ENCODE measurements at regions not wholly inside any gene's neighbourhood (a gene's known extent, or its start where the extent isn't known, plus 50 kb on each side); places are given as distances from the start of the nearest gene placed in this dataset.
"Not testable (repeated sequence)": the region's sequence is repeated elsewhere in the genome, so short reads cannot be mapped to it uniquely, and the experiment has no call there.

- H3K27ac Mint-ChIP-seq; intact Hi-C loops (cut with micrococcal nuclease); CTCF ChIA-PET; POLR2A ChIA-PET; H3K27me3 Mint-ChIP-seq; H3K9me3 Mint-ChIP-seq; H3K4me3 Mint-ChIP-seq; H3K4me1 Mint-ChIP-seq (ENCODE audit: low read depth); H3K36me3 Mint-ChIP-seq; DNase-seq: not testable (repeated sequence)
Observed at GRCh38 chr12:28099245-28099644, 91.0 kb upstream of the CCDC91 start.

GRCh38 chr12:28099871-28100270 lies 90.4 kb upstream of the CCDC91 start:
- Mint-ChIP-seq H3K27me3 (no peaks in the 10 kb centered on the region), H3K27ac (no peak overlapping the region), H3K36me3 (no peaks in the 10 kb centered on the region), H3K9me3 (no peaks in the 10 kb centered on the region), H3K4me3 (no peak overlapping the region), H3K4me1 (ENCODE audit: low read depth) (no peaks in the 10 kb centered on the region)
- CTCF ChIA-PET, result no interaction called here
- intact Hi-C loops (cut with micrococcal nuclease), result no loop called here
- POLR2A ChIA-PET, result no interaction called here
- no peak for DNase-seq

- no peak overlapping the region for H3K27ac Mint-ChIP-seq
- H3K4me3 Mint-ChIP-seq, result no peak overlapping the region
- intact Hi-C loops (cut with micrococcal nuclease), result no loop called here
- DNase-seq, result no peak
- H3K4me1 Mint-ChIP-seq (ENCODE audit: low read depth), result no peaks in the 10 kb centered on the region
- CTCF ChIA-PET, result no interaction called here
- POLR2A ChIA-PET, result no interaction called here
- no peaks in the 10 kb centered on the region for H3K9me3 Mint-ChIP-seq
- H3K27me3 Mint-ChIP-seq, result no peaks in the 10 kb centered on the region
- H3K36me3 Mint-ChIP-seq, result no peaks in the 10 kb centered on the region
Observed at GRCh38 chr12:28100717-28101116, 89.5 kb upstream of the CCDC91 start.

- DNase-seq, result no peak
Observed at GRCh38 chr12:28104316-28104715, 85.9 kb upstream of the CCDC91 start.

GRCh38 chr12:28104903-28105864 lies 85.1 kb upstream of the CCDC91 start:
- ChIA-PET POLR2A (no interaction called here), CTCF (no interaction called here)
- no peak overlapping the region for H3K27ac Mint-ChIP-seq
- DNase-seq, result no peak
- no peaks in the 10 kb centered on the region for H3K9me3 Mint-ChIP-seq
- no peaks in the 10 kb centered on the region for H3K27me3 Mint-ChIP-seq
- no peaks in the 10 kb centered on the region for H3K36me3 Mint-ChIP-seq
- H3K4me1 Mint-ChIP-seq (ENCODE audit: low read depth), result peaks cover 10% of the 10 kb centered on the region
- intact Hi-C loops (cut with micrococcal nuclease), result no loop called here
- no peak overlapping the region for H3K4me3 Mint-ChIP-seq

More at GRCh38 chr12:28104316-28104715, 85.9 kb upstream of the CCDC91 start:
- H3K4me3 Mint-ChIP-seq, result no peak overlapping the region
- H3K4me1 Mint-ChIP-seq (ENCODE audit: low read depth), result peaks cover 10% of the 10 kb centered on the region
- ChIA-PET POLR2A (no interaction called here), CTCF (no interaction called here)
- no peaks in the 10 kb centered on the region for H3K9me3 Mint-ChIP-seq
- no peaks in the 10 kb centered on the region for H3K27me3 Mint-ChIP-seq
- H3K27ac Mint-ChIP-seq, result no peak overlapping the region
- no peaks in the 10 kb centered on the region for H3K36me3 Mint-ChIP-seq
- intact Hi-C loops (cut with micrococcal nuclease), result no loop called here

GRCh38 chr12:28107679-28108078 lies 82.6 kb upstream of the CCDC91 start:
- no peak for DNase-seq
- intact Hi-C loops (cut with micrococcal nuclease), result no loop called here
- Mint-ChIP-seq H3K4me3 (no peak overlapping the region), H3K4me1 (ENCODE audit: low read depth) (peaks cover 10% of the 10 kb centered on the region), H3K27ac (no peak overlapping the region), H3K36me3 (peaks cover 2% of the 10 kb centered on the region), H3K27me3 (no peaks in the 10 kb centered on the region), H3K9me3 (peaks cover 4% of the 10 kb centered on the region)
- ChIA-PET CTCF (no interaction called here), POLR2A (no interaction called here)

GRCh38 chr12:28108599-28108998 lies 81.7 kb upstream of the CCDC91 start:
- H3K4me1 Mint-ChIP-seq (ENCODE audit: low read depth), result peaks cover 10% of the 10 kb centered on the region
- H3K36me3 Mint-ChIP-seq, result peaks cover 2% of the 10 kb centered on the region
- ChIA-PET POLR2A (no interaction called here), CTCF (interaction anchor here (0.7 kb wide), 1 partner anchor 1081 kb away, joined by 3 read pairs; no protein-coding TSS in a partner anchor)
- intact Hi-C loops (cut with micrococcal nuclease), result no loop called here
- DNase-seq, result no peak
- no peak overlapping the region for H3K27ac Mint-ChIP-seq
- H3K27me3 Mint-ChIP-seq, result no peaks in the 10 kb centered on the region
- H3K9me3 Mint-ChIP-seq, result peaks cover 4% of the 10 kb centered on the region
- no peak overlapping the region for H3K4me3 Mint-ChIP-seq

- ChIA-PET CTCF (interaction anchor here (0.7 kb wide), 1 partner anchor 9 kb away, joined by 3 read pairs; no protein-coding TSS in a partner anchor), POLR2A (no interaction called here)
Observed at GRCh38 chr12:28110329-28110728, 79.9 kb upstream of the CCDC91 start.

GRCh38 chr12:28114488-28114887 lies 75.8 kb upstream of the CCDC91 start:
- intact Hi-C loops (cut with micrococcal nuclease), result no loop called here
- CTCF ChIA-PET, result no interaction called here

More at GRCh38 chr12:28110329-28110728, 79.9 kb upstream of the CCDC91 start:
- intact Hi-C loops (cut with micrococcal nuclease), result no loop called here
- Mint-ChIP-seq H3K4me3 (no peak overlapping the region), H3K36me3 (peaks cover 2% of the 10 kb centered on the region), H3K4me1 (ENCODE audit: low read depth) (peaks cover 10% of the 10 kb centered on the region), H3K27me3 (no peaks in the 10 kb centered on the region), H3K27ac (no peak overlapping the region), H3K9me3 (peaks cover 4% of the 10 kb centered on the region)
- DNase-seq, result no peak

GRCh38 chr12:28121433-28121832 lies 68.8 kb upstream of the CCDC91 start:
- Mint-ChIP-seq H3K36me3 (no peaks in the 10 kb centered on the region), H3K27ac (no peak overlapping the region), H3K27me3 (no peaks in the 10 kb centered on the region), H3K4me3 (no peak overlapping the region), H3K9me3 (no peaks in the 10 kb centered on the region), H3K4me1 (ENCODE audit: low read depth) (no peaks in the 10 kb centered on the region)
- no peak for DNase-seq
- intact Hi-C loops (cut with micrococcal nuclease), result no loop called here
- ChIA-PET POLR2A (no interaction called here), CTCF (no interaction called here)

More at GRCh38 chr12:28114488-28114887, 75.8 kb upstream of the CCDC91 start:
- Mint-ChIP-seq H3K4me3 (no peak overlapping the region), H3K9me3 (peaks cover 4% of the 10 kb centered on the region), H3K4me1 (ENCODE audit: low read depth) (no peaks in the 10 kb centered on the region), H3K36me3 (peaks cover 2% of the 10 kb centered on the region), H3K27me3 (no peaks in the 10 kb centered on the region), H3K27ac (no peak overlapping the region)
- POLR2A ChIA-PET, result no interaction called here
- no peak for DNase-seq

GRCh38 chr12:28121899-28122655 lies 68.2 kb upstream of the CCDC91 start:
- intact Hi-C loops (cut with micrococcal nuclease), result no loop called here
- ChIA-PET CTCF (no interaction called here), POLR2A (no interaction called here)
- Mint-ChIP-seq H3K27me3 (no peaks in the 10 kb centered on the region), H3K27ac (no peak overlapping the region), H3K4me3 (no peak overlapping the region), H3K4me1 (ENCODE audit: low read depth) (no peaks in the 10 kb centered on the region), H3K36me3 (no peaks in the 10 kb centered on the region), H3K9me3 (no peaks in the 10 kb centered on the region)
- DNase-seq, result no peak

GRCh38 chr12:28122756-28123155 lies 67.5 kb upstream of the CCDC91 start:
- H3K27ac Mint-ChIP-seq, result no peak overlapping the region
- H3K27me3 Mint-ChIP-seq, result no peaks in the 10 kb centered on the region
- H3K4me1 Mint-ChIP-seq (ENCODE audit: low read depth), result no peaks in the 10 kb centered on the region
- no peak overlapping the region for H3K4me3 Mint-ChIP-seq
- ChIA-PET CTCF (no interaction called here), POLR2A (no interaction called here)
- no peaks in the 10 kb centered on the region for H3K9me3 Mint-ChIP-seq
- intact Hi-C loops (cut with micrococcal nuclease), result no loop called here
- H3K36me3 Mint-ChIP-seq, result no peaks in the 10 kb centered on the region
- no peak for DNase-seq

Measured in activated CD4-positive, alpha-beta memory T cell treated with anti-CD3 and anti-CD28 coated beads for 36 hours (primary cell).